CD4-positive, alpha-beta T cell (primary cell): ENCODE measurements at regions not wholly inside any gene's neighbourhood (a gene's known extent, or its start where the extent isn't known, plus 50 kb on each side); places are given as distances from the start of the nearest gene placed in this dataset.
"Not testable (repeated sequence)": the region's sequence is repeated elsewhere in the genome, so short reads cannot be mapped to it uniquely, and the experiment has no call there.

Source experiments
- ATAC-seq: fragments of 200-7000 bp; cut with Tn5 transposase; one replicate; pipeline ENCODE4 v1.10.0; 2022; ENCODE audit warnings: mild to moderate bottlenecking; ENCODE audit not compliant: poor library complexity
- CTCF ChIA-PET: fragments of 350-600 bp; sonication (Branson Sonifier 250); formaldehyde crosslinking; loops from one replicate; lab custom pipeline; 2021; ENCODE audit warnings: antibody characterized with exemption, inconsistent platforms; lab: Charles Lee
- POLR2A ChIA-PET: fragments of 350-600 bp; sonication (Branson Sonifier 250); formaldehyde crosslinking; loops from one replicate; lab custom pipeline; 2021; ENCODE audit warnings: antibody characterized with exemption, inconsistent platforms; lab: Charles Lee
- DNase-seq, 14 experiments: peaks; one replicate each; pipeline ENCODE4 v3.0.0-alpha.2; 2013 to 2020; ENCODE audit warnings: mixed read lengths in 2 of 14
- H3K27ac ChIP-seq, 2 donors: one replicate each; pipeline versions ENCODE4 v1.5.1 to v1.7.0; 2013; ENCODE audit warnings: low read length in 2 of 2, low read depth in 1 of 2, mild to moderate bottlenecking in 1 of 2
- H3K27me3 ChIP-seq, 2 experiments: 1 replicate in 1 of 2; 2 replicates in 1 of 2; pipeline versions ENCODE4 v1.6.1 to v1.7.0; 2013; ENCODE audit warnings: low read length in 2 of 2, control low read depth in 1 of 2, mild to moderate bottlenecking in 1 of 2, moderate library complexity in 1 of 2; ENCODE audit not compliant: insufficient read depth in 2 of 2, control insufficient read depth in 1 of 2
- H3K36me3 ChIP-seq: one replicate; pipeline ENCODE4 v1.6.1; 2013; ENCODE audit warnings: low read length, control low read depth; ENCODE audit not compliant: insufficient read depth
- H3K4me1 ChIP-seq: one replicate; pipeline ENCODE4 v1.6.1; 2013; ENCODE audit warnings: low read length, control low read depth; ENCODE audit not compliant: insufficient read depth
- H3K4me3 ChIP-seq: one replicate; pipeline ENCODE4 v1.5.1; 2013; ENCODE audit warnings: mild to moderate bottlenecking, low read length, moderate library complexity
- H3K9me3 ChIP-seq, 2 experiments: 1 replicate in 1 of 2; 2 replicates in 1 of 2; pipeline versions ENCODE4 v1.6.1 to v1.7.0; 2013; ENCODE audit warnings: low read length in 2 of 2, mild to moderate bottlenecking in 2 of 2, control low read depth in 1 of 2, moderate library complexity in 1 of 2; ENCODE audit not compliant: control insufficient read depth in 1 of 2, insufficient read depth in 1 of 2
- H3K27ac Mint-ChIP-seq: one replicate; pipeline ENCODE4 v1.8.0; 2020; ENCODE audit warnings: mixed read lengths
- H3K27me3 Mint-ChIP-seq: one replicate; pipeline ENCODE4 v1.8.0; 2021; ENCODE audit warnings: mixed read lengths
- H3K36me3 Mint-ChIP-seq: one replicate; pipeline ENCODE4 v1.8.0; 2021; ENCODE audit warnings: low read depth, mixed read lengths
- H3K4me1 Mint-ChIP-seq: one replicate; pipeline ENCODE4 v1.8.0; 2021; ENCODE audit warnings: low read depth, mixed read lengths
- H3K4me3 Mint-ChIP-seq: one replicate; pipeline ENCODE4 v1.8.0; 2020; ENCODE audit warnings: mild to moderate bottlenecking, mixed read lengths
- H3K9me3 Mint-ChIP-seq: one replicate; pipeline ENCODE4 v1.8.0; 2020; ENCODE audit warnings: mixed read lengths
- CTCF ChIP-seq: fragments of 200-600 bp; IDR thresholded peaks from one replicate; pipeline ENCODE4 v1.8.0; 2022; ENCODE audit warnings: antibody characterized with exemption, mild to moderate bottlenecking
- intact Hi-C, 2 experiments: fragments of 100-400 bp; cut with DNase I in 1 of 2; cut with micrococcal nuclease in 1 of 2; formaldehyde crosslinking; loops; one replicate each; pipeline versions ENCODE4 v1.15.1 to v1.9.0; 2023 to 2025; cut with DNase I, micrococcal nuclease

GRCh38 chr10:27356738-27357137 is 116.1 kb upstream of the ACBD5 start:
- ChIA-PET CTCF (interaction anchor here (1.2 kb wide), 1 partner anchor 133 kb away, joined by 4 read pairs; no protein-coding TSS in a partner anchor), POLR2A (no interaction called here)
- no peak overlapping the region for H3K27ac ChIP-seq
- Mint-ChIP-seq H3K36me3 (no peaks in the 10 kb centered on the region), H3K4me3 (no peak overlapping the region), H3K27me3 (peaks cover 4% of the 10 kb centered on the region), H3K4me1 (peaks cover 5% of the 10 kb centered on the region), H3K27ac (no peak overlapping the region), H3K9me3 (no peaks in the 10 kb centered on the region)
- intact Hi-C loops, result loop anchor here in 1 of 2 experiments (1.0 kb wide), 1 partner anchor 465 kb away; no protein-coding TSS in a partner anchor
- no peak for TF ChIP-seq CTCF
- DNase-seq (no peak), ATAC-seq (no peak)
- H3K4me1 ChIP-seq, result no peaks in the 10 kb centered on the region
- no peaks in the 10 kb centered on the region for H3K9me3 ChIP-seq
- no peaks in the 10 kb centered on the region for H3K36me3 ChIP-seq
- no peaks in the 10 kb centered on the region for H3K27me3 ChIP-seq
- no peak overlapping the region for H3K4me3 ChIP-seq

- CTCF ChIA-PET, result interaction anchor here (1.2 kb wide), 1 partner anchor 132 kb away, joined by 4 read pairs; no protein-coding TSS in a partner anchor
- DNase-seq (no peak), ATAC-seq (no peak)
- H3K36me3 Mint-ChIP-seq, result no peaks in the 10 kb centered on the region
- H3K27me3 Mint-ChIP-seq, result peaks cover 8% of the 10 kb centered on the region
- intact Hi-C loops, result no loop called here
- Histone ChIP-seq H3K36me3 (no peaks in the 10 kb centered on the region), H3K27me3 (no peaks in the 10 kb centered on the region), H3K9me3 (no peaks in the 10 kb centered on the region), H3K4me1 (no peaks in the 10 kb centered on the region), H3K4me3 (no peak overlapping the region), H3K27ac (no peak overlapping the region)
- H3K4me1 Mint-ChIP-seq, result peaks cover 5% of the 10 kb centered on the region
- H3K27ac Mint-ChIP-seq, result no peak overlapping the region
- no peak for TF ChIP-seq CTCF
- H3K4me3 Mint-ChIP-seq, result no peak overlapping the region
- POLR2A ChIA-PET, result no interaction called here
- H3K9me3 Mint-ChIP-seq, result no peaks in the 10 kb centered on the region
These were observed 115.4 kb upstream of the ACBD5 start for GRCh38 chr10:27355918-27356573.

GRCh38 chr10:27354643-27355270 is 114.2 kb upstream of the ACBD5 start:
- Mint-ChIP-seq H3K27ac (peak overlapping the region; percentile 68), H3K27me3 (peaks cover 14% of the 10 kb centered on the region), H3K4me3 (peak overlapping the region; percentile 84)
- H3K27ac ChIP-seq, H3K36me3 Mint-ChIP-seq, intact Hi-C loops, H3K9me3 Mint-ChIP-seq, CTCF ChIA-PET, H3K36me3 ChIP-seq, H3K27me3 ChIP-seq, POLR2A ChIA-PET, H3K4me1 Mint-ChIP-seq, H3K9me3 ChIP-seq, H3K4me1 ChIP-seq: not testable (repeated sequence)
- peak overlapping the region; percentile 26 for H3K4me3 ChIP-seq
- peak; percentile 62 for ATAC-seq
- peak in 4 of 14 experiments; percentile 12 to 50 (median 28) for DNase-seq

- H3K36me3 ChIP-seq, POLR2A ChIA-PET, ATAC-seq, H3K4me1 ChIP-seq, H3K4me3 ChIP-seq, DNase-seq, H3K9me3 Mint-ChIP-seq, H3K27ac ChIP-seq, H3K27me3 ChIP-seq, H3K36me3 Mint-ChIP-seq, H3K4me1 Mint-ChIP-seq, H3K9me3 ChIP-seq, intact Hi-C loops: not testable (repeated sequence)
- Mint-ChIP-seq H3K4me3 (peak overlapping the region; percentile 84), H3K27ac (peak overlapping the region; percentile 68), H3K27me3 (peaks cover 14% of the 10 kb centered on the region)
- CTCF ChIA-PET, result interaction anchor here (0.8 kb wide), 1 partner anchor 130 kb away, joined by 4 read pairs; no protein-coding TSS in a partner anchor
These were observed 113.5 kb upstream of the ACBD5 start for GRCh38 chr10:27354100-27354499.
